HFF-Myc (cell line): ENCODE measurements at regions not wholly inside any gene's neighbourhood (a gene's known extent, or its start where the extent isn't known, plus 50 kb on each side); places are given as distances from the start of the nearest gene placed in this dataset.

Source experiments
- DNase-seq: peaks from one replicate; pipeline ENCODE4 v3.0.0-alpha.2; 2011; ENCODE audit warnings: low read depth; ENCODE audit errors: extremely low read depth
- H3K4me3 ChIP-seq: replicated peaks from 2 replicates; pipeline ENCODE4 v1.5.1; 2011; ENCODE audit warnings: low read depth, mild to moderate bottlenecking, control low read depth, low read length
- TF ChIP-seq, protein P1 (sequence below): IDR thresholded peaks from 2 replicates; pipeline ENCODE4 v1.5.1; 2012; ENCODE audit warnings: mild to moderate bottlenecking, low read depth, low read length, control low read depth; ENCODE audit errors: missing control alignments

DNA sequence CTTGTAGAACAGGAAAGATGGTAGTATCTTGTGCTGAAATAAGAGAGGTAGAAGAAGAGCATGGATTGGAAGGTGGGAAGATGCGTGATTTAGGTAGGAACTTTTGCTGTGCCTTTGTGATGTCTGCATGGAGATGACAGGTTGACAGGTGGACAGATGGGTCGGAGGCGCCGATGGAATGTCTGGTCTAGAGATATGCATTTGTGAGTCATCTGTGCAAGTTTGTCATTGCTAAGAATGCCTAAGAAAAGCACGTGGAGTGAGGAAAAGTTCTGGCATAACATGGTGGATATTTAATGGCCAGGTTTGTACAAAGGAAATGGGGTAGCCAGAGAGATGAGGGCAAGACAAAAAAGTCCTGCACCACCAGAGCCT is 76.0 kb upstream of the ARMC3 start:
- TF ChIP-seq, protein P1, sequence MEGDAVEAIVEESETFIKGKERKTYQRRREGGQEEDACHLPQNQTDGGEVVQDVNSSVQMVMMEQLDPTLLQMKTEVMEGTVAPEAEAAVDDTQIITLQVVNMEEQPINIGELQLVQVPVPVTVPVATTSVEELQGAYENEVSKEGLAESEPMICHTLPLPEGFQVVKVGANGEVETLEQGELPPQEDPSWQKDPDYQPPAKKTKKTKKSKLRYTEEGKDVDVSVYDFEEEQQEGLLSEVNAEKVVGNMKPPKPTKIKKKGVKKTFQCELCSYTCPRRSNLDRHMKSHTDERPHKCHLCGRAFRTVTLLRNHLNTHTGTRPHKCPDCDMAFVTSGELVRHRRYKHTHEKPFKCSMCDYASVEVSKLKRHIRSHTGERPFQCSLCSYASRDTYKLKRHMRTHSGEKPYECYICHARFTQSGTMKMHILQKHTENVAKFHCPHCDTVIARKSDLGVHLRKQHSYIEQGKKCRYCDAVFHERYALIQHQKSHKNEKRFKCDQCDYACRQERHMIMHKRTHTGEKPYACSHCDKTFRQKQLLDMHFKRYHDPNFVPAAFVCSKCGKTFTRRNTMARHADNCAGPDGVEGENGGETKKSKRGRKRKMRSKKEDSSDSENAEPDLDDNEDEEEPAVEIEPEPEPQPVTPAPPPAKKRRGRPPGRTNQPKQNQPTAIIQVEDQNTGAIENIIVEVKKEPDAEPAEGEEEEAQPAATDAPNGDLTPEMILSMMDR = no peak
- no peak for DNase-seq
- no peak overlapping the region for H3K4me3 ChIP-seq

DNA sequence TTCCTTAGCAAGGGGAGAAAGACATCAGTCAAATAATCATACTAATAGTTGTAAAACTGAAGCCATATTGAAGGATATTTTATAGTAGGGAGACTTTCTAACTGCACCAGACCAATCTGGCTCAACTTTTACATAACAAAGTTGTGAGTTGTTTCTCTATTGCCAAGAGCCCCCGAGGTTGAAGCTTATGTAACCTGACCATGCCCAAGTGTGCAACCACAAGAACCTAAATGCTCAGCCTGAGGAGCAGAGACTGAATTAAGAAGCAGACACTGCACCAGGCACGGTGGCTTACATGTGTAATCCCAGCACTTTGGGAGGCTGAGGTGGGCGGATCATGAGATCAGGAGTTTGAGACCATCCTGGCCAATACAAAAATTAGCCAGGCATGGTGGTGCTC is 77.3 kb upstream of the ARMC3 start:
- no peak for DNase-seq

DNA sequence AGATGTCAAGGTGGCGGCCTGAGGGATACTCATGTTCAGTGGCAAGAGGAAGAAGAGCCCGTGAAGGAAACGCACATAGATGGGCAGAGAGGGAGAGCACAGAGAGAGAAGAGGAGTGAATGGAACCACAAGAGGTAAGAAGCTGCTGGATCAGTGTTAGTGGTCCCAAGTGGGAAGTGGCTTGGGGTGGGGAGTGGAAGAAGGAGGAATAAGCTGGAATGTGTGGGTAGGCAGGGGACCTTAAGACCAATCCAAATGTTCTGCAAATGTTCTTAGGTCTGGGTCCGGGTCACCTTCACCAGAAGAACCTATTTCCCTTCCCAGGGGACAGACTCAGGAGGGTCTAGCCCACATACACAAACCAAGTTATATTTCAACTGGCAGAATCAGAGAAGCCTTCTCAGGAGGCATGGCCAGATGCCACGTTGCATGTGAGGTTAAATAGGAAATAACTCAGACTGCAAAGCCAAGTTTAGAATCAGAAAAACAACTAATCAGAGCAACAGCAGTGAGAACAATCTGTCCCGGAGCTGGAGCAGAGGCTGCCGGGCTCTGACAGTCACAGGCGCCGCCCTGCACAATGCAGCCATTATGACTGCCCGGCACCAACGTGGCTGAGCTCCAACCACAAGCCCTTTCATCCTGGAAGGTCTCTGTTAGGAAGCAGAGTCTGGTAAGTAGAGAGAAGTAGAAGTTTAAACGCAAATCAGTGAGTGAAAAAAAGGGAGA is 78.6 kb upstream of the ARMC3 start:
- H3K4me3 ChIP-seq = no peak overlapping the region
- no peak for DNase-seq
- TF ChIP-seq, protein P1 = no peak

More for the DNA sequence above, 77.3 kb upstream of the ARMC3 start:
- TF ChIP-seq, protein P1 = no peak
- H3K4me3 ChIP-seq = no peak overlapping the region

DNA sequence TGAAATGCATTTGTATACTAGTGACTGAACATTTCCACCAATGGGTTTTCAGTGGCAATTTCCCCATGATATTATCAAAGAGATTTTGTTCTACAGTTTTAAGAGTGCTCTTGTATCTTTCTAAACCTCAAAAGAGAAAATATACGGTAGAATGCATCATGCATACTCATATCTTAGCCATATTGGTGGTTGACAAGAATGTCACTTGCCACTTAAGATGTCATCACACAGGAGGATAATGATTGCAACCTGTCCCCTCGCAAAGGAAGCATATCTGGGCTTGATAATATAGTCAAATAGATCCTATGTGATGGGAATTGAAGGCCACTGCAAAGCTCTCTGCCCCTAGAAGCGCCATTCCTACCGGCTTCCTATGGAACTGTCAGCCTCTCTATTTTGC is 79.3 kb upstream of the ARMC3 start:
- no peak overlapping the region for H3K4me3 ChIP-seq
- DNase-seq = no peak
- TF ChIP-seq, protein P1 = no peak

DNA sequence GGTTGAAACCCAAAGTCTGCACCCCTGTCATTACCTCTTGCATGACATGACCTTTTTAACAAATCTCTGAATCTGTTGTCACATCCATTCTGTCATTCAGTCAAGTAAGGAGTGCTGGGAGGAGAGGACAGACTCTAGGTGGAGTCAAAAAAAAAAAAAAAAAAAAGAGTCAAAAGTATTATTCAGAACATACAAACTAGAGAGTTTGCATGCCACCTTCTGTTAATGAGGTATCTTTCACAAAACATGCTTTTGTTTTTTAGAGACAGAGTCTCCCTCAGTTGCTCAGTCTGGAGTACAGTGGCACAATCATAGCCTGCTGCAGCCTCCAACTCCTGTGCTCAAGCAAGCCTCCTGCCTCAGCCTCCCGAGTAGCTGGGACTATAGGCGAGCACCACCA is 81.6 kb upstream of the ARMC3 start:
- TF ChIP-seq, protein P1 = no peak
- DNase-seq = no peak

DNA sequence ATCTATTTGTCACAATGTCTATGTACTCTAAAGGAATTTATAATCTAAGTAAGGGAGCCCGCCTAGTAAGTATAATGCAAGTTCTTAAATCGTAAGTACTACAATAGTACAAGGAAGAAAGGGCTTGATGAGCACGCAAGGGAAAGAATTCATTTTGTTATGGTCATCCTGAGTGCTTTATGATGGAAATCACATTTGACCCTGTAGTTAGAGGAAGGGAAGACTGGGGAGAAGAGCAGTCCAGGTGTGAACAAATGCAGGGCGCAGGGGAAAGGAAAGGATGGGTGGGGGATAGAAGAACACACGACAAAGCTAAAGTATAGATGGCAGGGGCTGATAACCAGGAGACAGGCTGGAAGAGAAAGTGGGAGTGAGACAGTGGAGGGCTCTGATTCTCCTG is 88.2 kb upstream of the ARMC3 start:
- DNase-seq = no peak
- TF ChIP-seq, protein P1 = no peak
- H3K4me3 ChIP-seq = no peak overlapping the region

More for the DNA sequence above, 81.6 kb upstream of the ARMC3 start:
- H3K4me3 ChIP-seq = no peak overlapping the region

DNA sequence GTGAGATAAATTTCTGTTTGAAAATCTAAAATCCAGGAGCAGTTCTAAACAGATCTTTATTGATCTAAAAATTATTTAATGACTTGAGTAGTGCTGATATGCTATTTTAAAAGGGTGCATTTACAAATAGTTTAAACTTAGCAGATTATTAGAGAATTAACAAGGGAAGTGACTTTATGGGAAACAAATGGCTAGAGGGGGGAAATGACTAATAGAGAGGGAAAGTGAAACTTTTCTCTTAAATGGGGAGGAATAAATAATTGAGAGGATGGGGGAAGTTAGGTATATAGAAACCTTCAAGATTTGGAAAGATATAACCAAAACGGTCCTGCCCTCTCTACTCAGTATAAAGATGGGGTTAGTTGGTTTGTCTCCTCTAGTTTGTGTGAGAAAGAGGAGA is 90.1 kb upstream of the ARMC3 start:
- TF ChIP-seq, protein P1 = no peak
- no peak for DNase-seq
- no peak overlapping the region for H3K4me3 ChIP-seq
